ENCODE measurements at regions not wholly inside any gene's neighbourhood (a gene's known extent, or its start where the extent isn't known, plus 50 kb on each side); places are given as distances from the start of the nearest gene placed in this dataset.

- TF ChIP-seq TEAD4 (IDR thresholded peaks at IDR 0.05; ENCODE audit: low read depth, low read length) (no peak), SUZ12 (IDR thresholded peaks at IDR 0.05; ENCODE audit: low read length) (no peak), NRF1 (IDR thresholded peaks at IDR 0.05; ENCODE audit: low read depth, low read length) (no peak), BRCA1 (IDR thresholded peaks at IDR 0.05; ENCODE audit: low read depth, low read length) (no peak)
- TF ChIP-seq, protein P1, sequence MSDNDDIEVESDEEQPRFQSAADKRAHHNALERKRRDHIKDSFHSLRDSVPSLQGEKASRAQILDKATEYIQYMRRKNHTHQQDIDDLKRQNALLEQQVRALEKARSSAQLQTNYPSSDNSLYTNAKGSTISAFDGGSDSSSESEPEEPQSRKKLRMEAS (IDR thresholded peaks at IDR 0.05): no peak
These were observed 66.0 kb upstream of the UNC5C start (continued) for GRCh38 chr4:95614684-95615205.
